Activated CD8-positive, alpha-beta memory T cell treated with anti-CD3 and anti-CD28 coated beads for 24 hours (primary cell): ENCODE measurements at regions not wholly inside any gene's neighbourhood (a gene's known extent, or its start where the extent isn't known, plus 50 kb on each side); places are given as distances from the start of the nearest gene placed in this dataset.

Experiments used
- DNase-seq: peaks from one replicate; pipeline ENCODE4 v3.0.0-alpha.2; 2020

- no peak for DNase-seq
Measured at GRCh38 chr5:133794771-133795415, 173.5 kb downstream of the C5orf15 start.

DNA sequence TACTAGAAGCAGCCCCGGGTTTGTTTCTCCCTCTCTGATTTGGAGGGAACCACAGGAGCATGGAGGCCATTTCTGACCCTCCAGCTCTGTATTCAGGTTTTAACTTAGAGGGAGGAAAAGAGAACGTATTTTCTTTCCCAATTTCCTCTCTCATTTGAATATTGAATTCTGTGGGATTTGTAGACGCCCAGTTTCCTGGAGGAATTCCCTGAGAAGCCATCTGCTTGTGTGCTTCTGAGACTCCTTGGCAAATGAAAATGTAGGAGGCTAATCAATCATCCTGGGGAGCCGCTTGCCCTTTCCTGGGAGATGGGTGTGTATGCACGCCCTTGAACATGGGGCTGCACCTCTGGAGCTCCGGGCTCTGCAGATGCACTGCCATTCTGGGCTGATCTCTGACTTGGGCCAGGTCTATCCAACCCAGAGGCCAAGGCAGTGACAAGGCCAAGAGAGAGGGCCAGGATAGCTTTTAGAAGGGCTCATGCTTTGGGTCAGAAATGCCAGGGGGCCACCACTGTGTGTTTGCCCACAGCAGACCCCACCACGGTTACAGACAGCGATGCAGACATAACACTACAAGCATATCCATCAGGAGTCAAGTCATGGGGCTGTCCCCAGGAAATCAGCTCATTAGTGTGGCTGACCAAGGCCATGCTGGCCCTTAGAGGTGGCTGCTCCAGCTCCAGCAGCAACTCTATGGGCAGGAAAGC is 174.5 kb downstream of the C5orf15 start:
- DNase-seq: no peak

GRCh38 chr5:133792655-133793054 is 175.8 kb downstream of the C5orf15 start:
- DNase-seq: no peak

- no peak for DNase-seq
Measured at GRCh38 chr5:133792024-133792423, 176.4 kb downstream of the C5orf15 start.

DNA sequence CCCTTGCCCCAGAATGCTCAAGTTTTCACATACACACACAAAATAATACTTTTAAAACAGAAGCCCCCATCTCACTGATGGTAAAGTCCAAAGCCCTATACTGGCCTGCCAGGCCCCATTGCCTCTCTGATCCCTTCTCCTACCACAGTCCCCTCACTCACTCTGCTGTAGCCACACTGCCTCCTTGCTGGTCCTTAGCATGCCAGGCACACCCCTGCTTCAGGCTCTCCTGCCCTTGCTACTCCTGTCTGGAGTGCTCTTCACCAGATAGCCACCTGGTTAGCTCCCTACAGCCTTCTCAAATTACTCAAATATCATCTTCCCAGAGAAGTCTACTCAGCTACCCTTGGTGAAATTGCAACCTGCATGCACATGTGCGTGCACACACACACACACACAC is 177.5 kb downstream of the C5orf15 start:
- no peak for DNase-seq

- no peak for DNase-seq
Measured at GRCh38 chr5:133789428-133789827, 177.1 kb upstream of the FSTL4 start.

DNA sequence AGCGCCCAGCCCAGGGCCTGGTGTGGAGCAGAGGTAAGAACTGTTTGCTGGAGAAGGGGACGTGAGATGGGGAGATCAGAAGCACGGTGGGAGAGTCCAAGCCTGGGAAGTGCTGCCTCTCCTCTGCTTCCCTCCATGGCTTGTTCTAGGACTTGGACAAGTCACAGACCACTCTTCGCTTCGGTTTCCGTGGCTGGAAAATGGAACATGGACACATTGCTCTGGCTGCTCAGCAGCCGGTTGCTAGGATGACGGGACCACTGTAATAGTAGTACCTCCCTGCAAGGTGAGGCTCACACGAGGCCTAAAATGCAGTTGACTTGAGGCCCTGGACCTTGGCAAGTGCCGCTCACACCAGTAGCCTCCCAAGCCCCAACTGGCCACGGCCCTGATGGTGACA is 175.8 kb upstream of the FSTL4 start:
- DNase-seq: no peak

GRCh38 chr5:133786420-133786819 is 174.1 kb upstream of the FSTL4 start:
- no peak for DNase-seq

DNA sequence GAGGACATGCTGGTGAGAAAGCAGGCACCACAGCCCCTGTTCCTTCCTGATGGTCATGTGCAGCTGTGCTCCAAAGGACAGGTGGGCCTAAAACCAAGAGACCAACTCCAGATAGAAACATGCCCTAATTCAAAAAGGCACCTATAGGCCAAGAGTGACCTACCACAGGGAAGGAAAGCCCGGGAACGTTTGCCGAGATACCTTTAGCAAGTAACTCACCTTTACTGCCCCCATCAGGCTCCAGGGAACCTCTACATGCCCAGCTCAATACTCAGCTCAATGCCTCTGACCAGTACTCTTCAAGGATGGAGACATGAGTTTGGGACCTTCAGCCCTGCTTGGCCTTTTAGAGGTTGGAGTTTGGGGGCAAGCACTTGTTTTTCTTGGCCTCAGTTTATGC is 172.8 kb upstream of the FSTL4 start:
- DNase-seq: no peak

- DNase-seq: no peak
Measured at GRCh38 chr5:133783481-133783880, 171.1 kb upstream of the FSTL4 start.

DNA sequence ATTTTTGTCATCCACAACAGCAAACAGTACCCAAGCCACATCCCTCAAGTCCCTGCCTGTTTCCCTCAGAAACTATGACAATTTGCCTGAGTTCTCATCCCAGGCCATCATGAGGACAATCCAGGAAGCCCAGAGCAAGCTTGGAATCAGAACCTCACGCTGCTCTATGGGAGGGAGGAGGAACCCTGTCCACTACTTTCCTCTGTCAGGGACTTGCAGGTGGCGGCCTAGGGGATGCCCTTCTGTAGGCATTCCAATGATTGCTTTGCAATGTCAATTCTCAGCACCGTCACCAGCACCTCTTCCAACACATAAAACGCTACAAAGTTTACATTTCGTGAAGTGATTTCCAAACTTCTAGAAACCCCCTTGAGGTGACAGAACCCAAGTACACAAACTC is 170.4 kb upstream of the FSTL4 start:
- no peak for DNase-seq

DNA sequence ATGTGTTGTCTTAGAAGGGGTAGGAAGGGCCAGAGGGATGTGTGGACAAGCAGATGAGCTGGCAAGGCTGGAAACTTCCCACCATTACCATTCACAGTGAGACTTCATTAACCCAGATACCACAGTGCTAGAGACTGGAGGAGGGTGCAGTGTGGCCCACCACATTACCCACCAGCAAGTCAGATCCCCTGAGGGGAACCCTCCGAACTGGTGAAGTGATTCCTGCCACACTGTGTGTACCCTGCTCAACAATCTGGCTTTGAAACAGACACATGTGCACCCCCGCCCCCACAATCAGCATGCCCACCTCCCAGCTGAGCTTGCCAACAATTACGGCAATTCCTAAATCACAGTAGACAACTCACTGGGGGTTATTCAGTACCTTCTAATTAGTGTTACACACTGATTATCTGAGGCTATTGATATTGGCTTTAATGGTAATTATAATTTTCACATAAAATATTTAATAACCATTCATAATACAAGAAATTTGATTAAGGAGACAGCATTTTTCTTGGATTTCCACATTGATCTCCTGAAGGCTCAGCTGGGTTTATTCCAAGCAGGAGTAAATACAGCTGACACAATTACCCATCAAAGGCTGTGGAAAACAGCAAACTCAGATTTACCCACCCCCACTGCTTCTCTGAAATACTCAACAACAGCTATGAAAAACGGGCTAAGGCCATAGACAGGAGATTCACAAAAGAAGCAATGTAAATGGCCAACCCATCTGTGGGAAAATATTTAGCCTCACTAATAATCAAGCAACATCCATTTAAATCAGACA is 169.3 kb upstream of the FSTL4 start:
- no peak for DNase-seq

GRCh38 chr5:133780619-133781280 is 168.4 kb upstream of the FSTL4 start:
- no peak for DNase-seq

- no peak for DNase-seq
Measured at GRCh38 chr5:133779828-133780475, 167.6 kb upstream of the FSTL4 start.

GRCh38 chr5:133778636-133779035 is 166.3 kb upstream of the FSTL4 start:
- DNase-seq: no peak

DNA sequence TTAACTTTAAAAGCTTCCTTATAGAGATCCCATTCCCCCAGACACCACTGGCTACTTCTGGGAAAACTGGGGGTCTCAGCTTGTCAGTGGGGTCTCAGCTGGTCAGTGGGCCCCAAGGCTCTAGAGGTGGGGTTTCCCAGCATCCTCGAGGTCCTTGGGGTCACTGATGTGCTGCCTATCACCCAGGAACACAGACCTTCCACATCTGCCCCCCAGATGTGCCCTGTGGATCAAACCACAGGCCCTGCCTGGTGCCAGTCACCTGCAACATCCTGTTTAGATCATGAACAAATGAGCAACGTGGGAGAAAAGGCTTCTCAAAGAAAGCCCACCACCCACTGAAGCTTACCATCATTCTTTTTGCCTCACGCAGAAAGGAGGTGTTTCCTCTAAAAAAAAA is 165.6 kb upstream of the FSTL4 start:
- no peak for DNase-seq

DNA sequence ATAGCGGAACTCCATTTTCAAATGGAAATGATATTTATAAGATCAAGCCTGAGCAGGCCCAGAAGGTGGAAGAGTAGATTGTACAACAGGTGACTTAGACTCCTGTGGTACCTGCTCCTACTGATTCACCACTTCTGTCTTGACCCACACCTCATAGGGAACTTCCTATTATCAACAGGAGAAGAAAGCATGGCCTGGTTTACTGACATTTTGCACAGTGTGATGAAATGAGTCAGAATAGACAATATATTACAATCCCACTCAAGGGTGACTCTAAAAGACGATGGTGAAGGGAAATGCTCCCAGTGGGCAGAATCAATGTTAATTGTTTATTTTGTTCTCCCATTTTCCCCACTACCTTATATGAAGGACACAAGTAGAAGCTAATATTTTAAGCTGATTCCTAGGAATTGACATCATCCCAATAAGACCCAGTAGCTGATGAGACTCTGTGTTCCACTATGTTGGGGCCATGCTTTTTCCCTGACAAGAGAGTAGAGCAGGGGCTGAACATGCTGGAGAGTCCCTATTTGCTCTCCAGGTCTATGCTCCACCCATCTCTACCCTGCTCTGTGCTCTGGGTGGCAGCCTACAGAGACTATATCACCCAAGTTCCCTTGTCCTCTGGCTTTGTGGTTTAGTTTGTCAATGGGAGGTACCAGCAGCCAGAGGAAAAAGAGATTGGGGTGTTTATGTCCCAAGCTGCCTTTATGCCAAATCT is 163.4 kb upstream of the FSTL4 start:
- DNase-seq: no peak

GRCh38 chr5:133773247-133774202 is 161.2 kb upstream of the FSTL4 start:
- DNase-seq: no peak

DNA sequence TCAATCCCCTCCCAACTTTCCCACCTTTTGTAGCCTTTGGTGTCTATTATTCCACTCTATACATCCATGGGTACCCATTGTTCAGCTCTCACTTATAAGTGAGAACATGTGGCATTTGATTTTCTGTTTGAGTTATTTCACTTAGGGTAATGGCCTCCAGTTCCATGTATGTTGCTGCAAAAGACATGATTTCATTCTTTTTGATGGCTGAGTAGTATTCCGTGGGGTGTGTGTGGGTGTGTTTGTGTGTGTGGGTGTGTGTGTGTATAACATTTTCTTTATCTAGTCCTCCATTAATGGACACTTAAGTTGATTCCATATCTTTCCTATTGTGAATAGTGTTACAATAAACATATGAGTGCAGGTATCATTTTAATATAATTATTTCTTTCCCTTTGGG is 157.5 kb upstream of the FSTL4 start:
- no peak for DNase-seq

DNA sequence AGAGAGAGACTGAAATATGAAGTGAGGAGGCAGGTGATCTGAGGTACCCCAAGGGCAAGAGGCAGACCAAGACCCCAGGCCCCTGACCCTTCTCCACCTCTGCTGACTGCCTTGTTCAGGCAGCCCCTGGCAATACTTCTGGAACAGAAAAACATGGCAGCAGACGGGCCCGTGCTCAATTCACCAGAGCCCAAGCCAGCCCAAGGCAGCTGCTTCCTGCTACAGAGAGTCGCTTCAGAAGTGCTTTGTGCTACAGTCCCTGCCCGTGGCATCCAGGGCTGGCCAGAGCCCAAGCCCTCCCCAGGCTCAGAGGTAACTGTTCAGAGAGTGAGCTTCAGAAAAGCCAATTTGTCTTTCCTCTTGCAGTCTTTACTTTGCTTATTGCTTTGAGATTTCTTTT is 151.4 kb upstream of the FSTL4 start:
- DNase-seq: peak; percentile 26

GRCh38 chr5:133761632-133762031 is 149.3 kb upstream of the FSTL4 start:
- peak; percentile 9 for DNase-seq
